Body of pancreas (tissue), 4 donors: ENCODE measurements at regions not wholly inside any gene's neighbourhood (a gene's known extent, or its start where the extent isn't known, plus 50 kb on each side); places are given as distances from the start of the nearest gene placed in this dataset.

Experiments used
- ATAC-seq: fragments of 150-250 bp; one replicate; pipeline ENCODE4 v1.9.1; 2016
- DNase-seq, 4 donors: peaks; one replicate each; pipeline ENCODE4 v3.0.0-alpha.2; 2019
- H3K27ac ChIP-seq, 4 donors: fragments of 200-600 bp; sonication (generic); 1 replicate in 3 of 4; 2 replicates in 1 of 4; pipeline versions ENCODE4 v1.5.1 to v1.6.1; 2016 to 2019; ENCODE audit warnings: mild to moderate bottlenecking in 1 of 4, mixed read lengths in 1 of 4, moderate library complexity in 1 of 4
- H3K27me3 ChIP-seq, 2 donors: fragments of 200-600 bp; sonication (generic); one replicate each; pipeline ENCODE4 v1.6.0; 2016; ENCODE audit warnings: mild to moderate bottlenecking in 1 of 2
- H3K36me3 ChIP-seq, 2 donors: fragments of 200-600 bp; sonication (generic); replicated peaks in 1 of 2; 2 replicates each; pipeline ENCODE4 v1.5.1; 2016; ENCODE audit warnings: low read depth in 2 of 2; ENCODE audit not compliant: insufficient read depth in 1 of 2
- H3K4me1 ChIP-seq: fragments of 200-600 bp; sonication (generic); one replicate; pipeline ENCODE4 v1.6.0; 2016
- H3K4me3 ChIP-seq, 2 donors: fragments of 200-600 bp; sonication (generic); 1 replicate in 1 of 2; 2 replicates in 1 of 2; pipeline ENCODE4 v1.5.1; 2016 to 2019
- H3K9me3 ChIP-seq, 3 donors: fragments of 200-600 bp; sonication (generic); 1 replicate in 2 of 3; 2 replicates in 1 of 3; pipeline ENCODE4 v1.5.1; 2016
- POLR2A ChIP-seq, 3 donors: fragments of 450-650 bp; IDR thresholded peaks; one replicate each; pipeline ENCODE4 v1.6.1; 2016; ENCODE audit warnings: antibody characterized with exemption in 3 of 3, mild to moderate bottlenecking in 2 of 3
- WGBS, 2 donors: methylation state at CpG; one replicate each; pipeline ENCODE4 v1.1.5; 2017; 5-methylcytosine and 5-hydroxymethylcytosine counted together
- intact Hi-C: fragments of 100-400 bp; cut with DNase I; formaldehyde crosslinking; loops from one replicate; pipeline ENCODE4 v1.15.1; 2023
- TF ChIP-seq, protein P1 (sequence below), 7 experiments: fragments of 450-650 bp in 4 of 7; fragments of 200-600 bp in 3 of 7; sonication (generic) in 3 of 7; IDR thresholded peaks; one replicate each; pipeline ENCODE4 v1.5.1; 2016 to 2019; ENCODE audit warnings: antibody characterized with exemption in 7 of 7

DNA sequence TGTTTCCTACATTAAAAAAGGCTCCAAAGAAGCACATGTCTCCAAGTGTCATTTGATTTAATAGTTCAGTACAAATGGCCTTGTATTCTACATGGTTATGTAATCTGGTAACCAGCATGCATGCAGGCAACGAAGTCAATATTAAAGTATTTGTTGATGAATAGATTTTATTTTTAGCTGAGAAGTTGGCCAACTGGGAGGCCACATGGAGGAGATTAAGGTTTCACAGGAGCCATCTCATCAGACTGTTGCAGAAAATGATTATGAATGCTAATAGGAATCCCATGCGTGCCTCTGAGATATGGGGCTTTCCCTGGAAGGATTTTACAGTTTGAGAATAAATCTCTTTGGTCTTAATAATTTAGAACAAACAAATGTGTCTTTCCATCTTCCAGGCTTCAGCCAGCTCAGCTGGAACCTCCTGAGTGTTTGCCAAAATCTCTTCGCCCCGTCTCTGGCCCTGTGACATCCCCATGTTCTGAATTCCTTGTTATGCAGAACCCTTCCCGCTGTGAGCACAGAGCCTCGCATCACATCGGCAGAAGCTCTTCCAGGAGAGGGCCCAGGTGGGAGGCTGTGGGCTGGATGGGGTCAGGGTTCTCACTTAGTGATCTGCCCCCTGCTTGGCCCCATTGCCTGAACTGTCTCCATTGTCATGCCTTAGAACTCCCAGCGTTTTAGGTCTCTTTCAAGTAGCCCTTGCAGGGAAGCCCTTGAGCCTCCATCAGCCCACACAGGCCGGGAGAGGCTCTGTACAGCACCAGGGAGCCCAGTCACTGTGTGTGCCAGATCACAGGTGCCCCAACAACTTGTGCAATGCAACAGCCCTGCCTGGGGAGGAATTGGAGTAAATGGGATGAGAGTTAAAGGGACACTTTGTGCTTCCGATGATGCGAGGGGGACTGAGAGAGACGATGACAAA, 190.5 kb upstream of the TWIST2 start:
- Histone ChIP-seq H3K27me3 (no peaks in the 10 kb centered on the region), H3K9me3 (no peaks in the 10 kb centered on the region), H3K4me3 (no peak overlapping the region), H3K27ac (no peak overlapping the region), H3K4me1 (no peaks in the 10 kb centered on the region), H3K36me3 (no peaks in the 10 kb centered on the region)
- WGBS, 2 donors = 57 to 65% methylated on average over 12 of the region's 12 CpGs
- intact Hi-C loops = no loop called here
- ATAC-seq (no peak), DNase-seq (no peak)
- TF ChIP-seq, protein P1, sequence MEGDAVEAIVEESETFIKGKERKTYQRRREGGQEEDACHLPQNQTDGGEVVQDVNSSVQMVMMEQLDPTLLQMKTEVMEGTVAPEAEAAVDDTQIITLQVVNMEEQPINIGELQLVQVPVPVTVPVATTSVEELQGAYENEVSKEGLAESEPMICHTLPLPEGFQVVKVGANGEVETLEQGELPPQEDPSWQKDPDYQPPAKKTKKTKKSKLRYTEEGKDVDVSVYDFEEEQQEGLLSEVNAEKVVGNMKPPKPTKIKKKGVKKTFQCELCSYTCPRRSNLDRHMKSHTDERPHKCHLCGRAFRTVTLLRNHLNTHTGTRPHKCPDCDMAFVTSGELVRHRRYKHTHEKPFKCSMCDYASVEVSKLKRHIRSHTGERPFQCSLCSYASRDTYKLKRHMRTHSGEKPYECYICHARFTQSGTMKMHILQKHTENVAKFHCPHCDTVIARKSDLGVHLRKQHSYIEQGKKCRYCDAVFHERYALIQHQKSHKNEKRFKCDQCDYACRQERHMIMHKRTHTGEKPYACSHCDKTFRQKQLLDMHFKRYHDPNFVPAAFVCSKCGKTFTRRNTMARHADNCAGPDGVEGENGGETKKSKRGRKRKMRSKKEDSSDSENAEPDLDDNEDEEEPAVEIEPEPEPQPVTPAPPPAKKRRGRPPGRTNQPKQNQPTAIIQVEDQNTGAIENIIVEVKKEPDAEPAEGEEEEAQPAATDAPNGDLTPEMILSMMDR (IDR thresholded peaks at IDR 0.05) = no peak
- TF ChIP-seq POLR2A (IDR thresholded peaks at IDR 0.05) = no peak

DNA sequence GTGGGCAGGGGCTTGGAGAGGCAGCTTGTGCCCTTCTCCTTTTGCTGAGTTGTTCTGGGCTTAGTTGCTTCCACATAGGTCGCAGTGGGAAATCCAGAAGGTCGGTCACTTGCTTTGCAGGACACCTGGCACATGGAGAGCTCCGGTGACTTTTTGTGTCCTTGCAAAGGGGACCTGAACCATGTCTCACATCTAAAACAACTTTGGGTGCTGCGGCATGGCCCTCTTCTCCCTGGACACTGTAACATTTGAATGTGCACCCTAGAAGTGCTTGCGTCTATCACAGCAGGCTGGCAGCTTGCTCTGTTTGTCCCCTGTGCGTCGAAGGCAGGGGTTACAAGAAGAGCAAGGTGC, 189.9 kb upstream of the TWIST2 start:
- H3K36me3 ChIP-seq = no peaks in the 10 kb centered on the region
- no peaks in the 10 kb centered on the region for H3K9me3 ChIP-seq
- WGBS, 2 donors = 89% methylated on average over 7 of the region's 7 CpGs
- intact Hi-C loops = no loop called here
- H3K27me3 ChIP-seq = no peaks in the 10 kb centered on the region
- no peak overlapping the region for H3K27ac ChIP-seq
- no peak for TF ChIP-seq POLR2A (IDR thresholded peaks at IDR 0.05)
- TF ChIP-seq, protein P1 (IDR thresholded peaks at IDR 0.05) = no peak
- ATAC-seq = no peak
- no peak for DNase-seq
- no peaks in the 10 kb centered on the region for H3K4me1 ChIP-seq
- no peak overlapping the region for H3K4me3 ChIP-seq

DNA sequence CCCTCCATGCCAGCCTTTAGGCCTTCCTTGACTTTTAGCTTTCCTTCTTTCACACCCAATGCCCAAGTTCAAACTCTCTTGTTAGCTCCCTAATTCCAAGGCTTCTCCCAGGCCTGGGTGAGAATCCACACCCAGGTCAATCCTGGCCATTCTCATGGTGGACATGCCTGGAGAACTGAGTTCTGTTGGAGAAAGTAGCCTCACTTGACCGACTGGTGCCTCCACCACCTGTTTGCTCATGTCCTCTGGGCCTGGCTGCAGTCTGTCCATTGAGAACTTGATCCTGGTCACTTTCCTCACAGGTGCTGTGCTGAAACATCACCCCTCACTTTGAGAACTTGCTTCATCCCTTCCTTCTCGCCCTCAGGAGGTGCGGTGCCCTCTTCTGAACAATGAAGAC, 189.1 kb upstream of the TWIST2 start:
- Histone ChIP-seq H3K9me3 (no peaks in the 10 kb centered on the region), H3K4me1 (no peaks in the 10 kb centered on the region), H3K36me3 (no peaks in the 10 kb centered on the region), H3K27me3 (no peaks in the 10 kb centered on the region), H3K4me3 (no peak overlapping the region), H3K27ac (no peak overlapping the region)
- TF ChIP-seq, protein P1 (IDR thresholded peaks at IDR 0.05) = no peak
- no peak for TF ChIP-seq POLR2A (IDR thresholded peaks at IDR 0.05)
- WGBS, 2 donors = 75 to 80% methylated on average over 3 of the region's 3 CpGs
- DNase-seq = no peak
- no peak for ATAC-seq
- intact Hi-C loops = no loop called here

DNA sequence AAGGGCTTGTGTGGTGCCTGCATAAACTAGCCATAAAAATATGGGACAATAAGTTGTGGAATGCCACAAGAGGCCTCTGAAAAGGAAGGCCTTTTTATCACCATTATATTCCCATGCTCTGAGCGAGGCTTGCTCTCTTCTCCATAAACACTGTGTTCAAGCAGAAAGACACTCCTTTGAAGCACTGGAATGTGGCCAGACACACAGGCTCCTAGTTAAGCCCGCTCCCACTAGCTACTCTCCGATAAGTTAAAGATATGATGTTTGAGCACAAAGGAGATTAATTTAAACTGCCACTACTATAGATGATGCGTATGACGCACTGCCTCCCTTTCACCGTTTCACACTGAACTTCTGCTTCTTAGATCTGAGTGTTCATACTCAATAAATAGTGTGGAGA, 188.7 kb upstream of the TWIST2 start:
- WGBS, 2 donors = 84 to 89% methylated on average over 6 of the region's 6 CpGs
- ATAC-seq = no peak

More for the DNA sequence above, 188.7 kb upstream of the TWIST2 start:
- no peak overlapping the region for H3K27ac ChIP-seq
- no peaks in the 10 kb centered on the region for H3K27me3 ChIP-seq
- intact Hi-C loops = no loop called here
- TF ChIP-seq POLR2A (IDR thresholded peaks at IDR 0.05) = no peak
- TF ChIP-seq, protein P1 (IDR thresholded peaks at IDR 0.05) = no peak
- H3K36me3 ChIP-seq = no peaks in the 10 kb centered on the region
- no peak overlapping the region for H3K4me3 ChIP-seq
- no peak for DNase-seq
- no peaks in the 10 kb centered on the region for H3K9me3 ChIP-seq
- no peaks in the 10 kb centered on the region for H3K4me1 ChIP-seq
